ENCODE measurements at regions not wholly inside any gene's neighbourhood (a gene's known extent, or its start where the extent isn't known, plus 50 kb on each side); places are given as distances from the start of the nearest gene placed in this dataset.

GRCh38 chr18:65974758-65975157 lies 223.9 kb downstream of the CDH7 start:
- TF ChIP-seq CEBPB (IDR thresholded peaks at IDR 0.05; ENCODE audit: low read depth) (no peak), EZH2phosphoT487 (IDR thresholded peaks at IDR 0.05; ENCODE audit: borderline replicate concordance) (no peak), FOSL1 (IDR thresholded peaks at IDR 0.05; ENCODE audit: low read depth) (no peak), ZNF274 (IDR thresholded peaks at IDR 0.05; ENCODE audit: low read depth, low read length) (no peak), SRF (IDR thresholded peaks at IDR 0.05; ENCODE audit: low read depth) (no peak), ZBTB33 (IDR thresholded peaks at IDR 0.05; ENCODE audit: extremely low read depth, insufficient replicate concordance, low read length) (no peak), EZH2 (IDR thresholded peaks at IDR 0.05) (no peak), CBX3 (IDR thresholded peaks at IDR 0.05; ENCODE audit: low read depth) (no peak), YY1 (IDR thresholded peaks at IDR 0.05; ENCODE audit: extremely low read depth, insufficient replicate concordance, low read depth, low read length) (no peak), RAD21 (IDR thresholded peaks at IDR 0.05; ENCODE audit: low read depth) (no peak), POLR2AphosphoS5 (IDR thresholded peaks at IDR 0.05; ENCODE audit: low read depth, low read length) (no peak), POLR2A (IDR thresholded peaks at IDR 0.05; ENCODE audit: borderline replicate concordance, extremely low read depth, insufficient read depth, insufficient read length) (no peak), EGR1 (IDR thresholded peaks at IDR 0.05; ENCODE audit: low read depth) (no peak), ATF3 (IDR thresholded peaks at IDR 0.05) (no peak), SP1 (IDR thresholded peaks at IDR 0.05; ENCODE audit: low read depth) (no peak), SIN3A (IDR thresholded peaks at IDR 0.05; ENCODE audit: low read depth) (no peak), ZFX (IDR thresholded peaks at IDR 0.05) (no peak), ELF1 (IDR thresholded peaks at IDR 0.05; ENCODE audit: borderline replicate concordance, low read depth) (no peak)
- TF ChIP-seq, protein P1, sequence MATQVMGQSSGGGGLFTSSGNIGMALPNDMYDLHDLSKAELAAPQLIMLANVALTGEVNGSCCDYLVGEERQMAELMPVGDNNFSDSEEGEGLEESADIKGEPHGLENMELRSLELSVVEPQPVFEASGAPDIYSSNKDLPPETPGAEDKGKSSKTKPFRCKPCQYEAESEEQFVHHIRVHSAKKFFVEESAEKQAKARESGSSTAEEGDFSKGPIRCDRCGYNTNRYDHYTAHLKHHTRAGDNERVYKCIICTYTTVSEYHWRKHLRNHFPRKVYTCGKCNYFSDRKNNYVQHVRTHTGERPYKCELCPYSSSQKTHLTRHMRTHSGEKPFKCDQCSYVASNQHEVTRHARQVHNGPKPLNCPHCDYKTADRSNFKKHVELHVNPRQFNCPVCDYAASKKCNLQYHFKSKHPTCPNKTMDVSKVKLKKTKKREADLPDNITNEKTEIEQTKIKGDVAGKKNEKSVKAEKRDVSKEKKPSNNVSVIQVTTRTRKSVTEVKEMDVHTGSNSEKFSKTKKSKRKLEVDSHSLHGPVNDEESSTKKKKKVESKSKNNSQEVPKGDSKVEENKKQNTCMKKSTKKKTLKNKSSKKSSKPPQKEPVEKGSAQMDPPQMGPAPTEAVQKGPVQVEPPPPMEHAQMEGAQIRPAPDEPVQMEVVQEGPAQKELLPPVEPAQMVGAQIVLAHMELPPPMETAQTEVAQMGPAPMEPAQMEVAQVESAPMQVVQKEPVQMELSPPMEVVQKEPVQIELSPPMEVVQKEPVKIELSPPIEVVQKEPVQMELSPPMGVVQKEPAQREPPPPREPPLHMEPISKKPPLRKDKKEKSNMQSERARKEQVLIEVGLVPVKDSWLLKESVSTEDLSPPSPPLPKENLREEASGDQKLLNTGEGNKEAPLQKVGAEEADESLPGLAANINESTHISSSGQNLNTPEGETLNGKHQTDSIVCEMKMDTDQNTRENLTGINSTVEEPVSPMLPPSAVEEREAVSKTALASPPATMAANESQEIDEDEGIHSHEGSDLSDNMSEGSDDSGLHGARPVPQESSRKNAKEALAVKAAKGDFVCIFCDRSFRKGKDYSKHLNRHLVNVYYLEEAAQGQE (IDR thresholded peaks at IDR 0.05; ENCODE audit: low read depth), result no peak
- TF ChIP-seq, protein P2, sequence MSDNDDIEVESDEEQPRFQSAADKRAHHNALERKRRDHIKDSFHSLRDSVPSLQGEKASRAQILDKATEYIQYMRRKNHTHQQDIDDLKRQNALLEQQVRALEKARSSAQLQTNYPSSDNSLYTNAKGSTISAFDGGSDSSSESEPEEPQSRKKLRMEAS (IDR thresholded peaks at IDR 0.05), result no peak
- no peak overlapping the region for H3K4me2 ChIP-seq (ENCODE audit: low read length)
- no peak overlapping the region for H3K9ac ChIP-seq (ENCODE audit: low read length)
- POLR2A ChIA-PET, result no interaction called here
- H3K4me1 ChIP-seq (ENCODE audit: control insufficient read depth in 1 of 2, insufficient read depth in 2 of 2, low read length in 2 of 2), result no peaks in the 10 kb centered on the region
- no peak overlapping the region for H2AFZ ChIP-seq (ENCODE audit: low read depth, low read length, poor library complexity, severe bottlenecking)
- H3K36me3 ChIP-seq (ENCODE audit: control insufficient read depth in 1 of 2, insufficient read depth in 2 of 2, low read length in 2 of 2), result no peaks in the 10 kb centered on the region
- H3K27ac ChIP-seq (ENCODE audit: low read depth, low read length), result no peak overlapping the region
- RAD21 ChIA-PET (ENCODE audit: low non-redundant PET in 1 of 2, low total read pairs in 2 of 2, uncharacterized antibody in 2 of 2, unreplicated experiment in 2 of 2), result no interaction called here
- H3K9me2 ChIP-seq (ENCODE audit: insufficient read depth), result no peaks in the 10 kb centered on the region
- H3K79me2 ChIP-seq (ENCODE audit: insufficient read depth, low read length), result no peaks in the 10 kb centered on the region
- ATAC-seq (no peak), DNase-seq (ENCODE audit: low read depth, low spot score) (no peak)
- intact Hi-C loops (cut with micrococcal nuclease), result no loop called here
- CTCF ChIA-PET, result no interaction called here
- no peaks in the 10 kb centered on the region for H3K27me3 ChIP-seq (ENCODE audit: insufficient read depth, low read length)
- no peak overlapping the region for H3K4me3 ChIP-seq (replicated peaks in 1 of 2; ENCODE audit: low read depth in 1 of 2, low read length in 2 of 2)
- BruUV-seq (replicated peaks), result no TSS peak
- no peaks in the 10 kb centered on the region for H4K20me1 ChIP-seq (ENCODE audit: insufficient read depth)
- H3K9me3 ChIP-seq (ENCODE audit: control insufficient read depth in 1 of 2, insufficient read depth in 1 of 2, low read depth in 1 of 2, low read length in 2 of 2), result peaks cover 5 to 28% of the 10 kb centered on the region in 2 experiments; a peak in 2 of 4 replicates

Data from HCT116 (cell line).